Panc1 (cell line): ENCODE measurements at regions not wholly inside any gene's neighbourhood (a gene's known extent, or its start where the extent isn't known, plus 50 kb on each side); places are given as distances from the start of the nearest gene placed in this dataset.

Experiments used
- ATAC-seq: fragments of 200-7000 bp; cut with Tn5 transposase; 2 replicates; pipeline ENCODE4 v1.9.1; 2020; ENCODE audit warnings: mild to moderate bottlenecking, moderate library complexity
- BruUV-seq: library from RNA; stranded (reverse); fragments of 400-500 nt; replicated peaks from 2 replicates; lab custom pipeline; 2021; lab: Mats Ljungman, UMichigan
- CTCF ChIA-PET: fragments of 300-600 bp; sonication (Branson Sonifier 250); formaldehyde crosslinking; loops from one replicate; lab custom pipeline; 2022; ENCODE audit warnings: antibody characterized with exemption; lab: Charles Lee
- POLR2A ChIA-PET: fragments of 300-600 bp; sonication (Branson Sonifier 250); formaldehyde crosslinking; loops from one replicate; lab custom pipeline; 2022; ENCODE audit warnings: antibody characterized with exemption; lab: Charles Lee
- DNase-seq: peaks from one replicate; pipeline ENCODE4 v3.0.0-alpha.2; 2010; ENCODE audit warnings: low read depth, low spot score
- H3K27ac ChIP-seq: 2 replicates; pipeline ENCODE4 v1.5.1; 2011; ENCODE audit warnings: mild to moderate bottlenecking, low read length, inconsistent platforms
- H3K27me3 ChIP-seq: fragments of 200-500 bp; sonication (Bioruptor generic); 2 replicates; pipeline ENCODE4 v1.6.0; 2014; ENCODE audit warnings: low read length, inconsistent platforms; ENCODE audit not compliant: control insufficient read depth, insufficient read depth
- H3K36me3 ChIP-seq: fragments of 200-500 bp; sonication (Bioruptor generic); 2 replicates; pipeline ENCODE4 v1.5.1; 2014; ENCODE audit warnings: inconsistent platforms, mild to moderate bottlenecking, low read length, moderate library complexity; ENCODE audit not compliant: control insufficient read depth, insufficient read depth
- H3K4me1 ChIP-seq: 2 replicates; pipeline ENCODE4 v1.5.1; 2011; ENCODE audit warnings: inconsistent platforms, mild to moderate bottlenecking, low read length, moderate library complexity; ENCODE audit not compliant: control insufficient read depth, insufficient read depth
- H3K4me3 ChIP-seq, 2 experiments: 2 replicates each; pipeline ENCODE4 v1.5.1; 2011 to 2012; ENCODE audit warnings: low read depth in 2 of 2, low read length in 2 of 2, mild to moderate bottlenecking in 2 of 2, inconsistent platforms in 1 of 2, moderate library complexity in 1 of 2
- H3K9me3 ChIP-seq: fragments of 200-500 bp; sonication (Bioruptor generic); 2 replicates; pipeline ENCODE4 v1.5.1; 2014; ENCODE audit warnings: low read depth, mild to moderate bottlenecking, inconsistent platforms, low read length, moderate library complexity; ENCODE audit not compliant: control insufficient read depth, insufficient read depth
- CTCF ChIP-seq: fragments of 450-650 bp; IDR thresholded peaks from 2 replicates; pipeline ENCODE4 v1.5.1; 2017; ENCODE audit warnings: mild to moderate bottlenecking
- POLR2AphosphoS5 ChIP-seq: IDR thresholded peaks from 2 replicates; pipeline ENCODE4 v1.6.1; 2012; ENCODE audit warnings: mild to moderate bottlenecking, low read depth, low read length, moderate library complexity
- REST ChIP-seq, 2 experiments: IDR thresholded peaks; 2 replicates each; pipeline ENCODE4 v1.6.1; 2011 to 2012; ENCODE audit warnings: low read depth in 2 of 2, control low read depth in 1 of 2, low read length in 1 of 2, mild to moderate bottlenecking in 1 of 2, moderate library complexity in 1 of 2; ENCODE audit not compliant: insufficient read depth in 1 of 2
- SIN3A ChIP-seq: IDR thresholded peaks from 2 replicates; pipeline ENCODE4 v1.6.1; 2012; ENCODE audit warnings: low read depth, mild to moderate bottlenecking, low read length, moderate library complexity, borderline replicate concordance; ENCODE audit not compliant: insufficient read depth
- TCF7L2 ChIP-seq: IDR thresholded peaks from 2 replicates; pipeline ENCODE4 v1.6.1; 2011; ENCODE audit warnings: mild to moderate bottlenecking, low read depth, low read length, inconsistent platforms
- in situ Hi-C: cut with HindIII; loops from 2 replicates; pipeline ENCODE4 v1.10.0; 2016; ENCODE audit warnings: low sequenced_read_pairs, low pct_unique_long_range_greater_than_20kb
- intact Hi-C: fragments of 100-400 bp; cut with micrococcal nuclease; formaldehyde crosslinking; loops from one replicate; pipeline ENCODE4 v1.10.0; 2022; ENCODE audit not compliant: unreplicated experiment

GRCh38 chr7:130974794-130975193 lies 240.8 kb upstream of the KLF14 start:
- no TSS peak for BruUV-seq
- POLR2A ChIA-PET: no interaction called here

GRCh38 chr7:130975731-130976130 lies 241.7 kb upstream of the KLF14 start:
- CTCF ChIA-PET: interaction anchor here (0.6 to 1.5 kb wide), 2 partner anchors 65 to 103 kb away, joined by 4 to 9 read pairs; no protein-coding TSS in a partner anchor

More at GRCh38 chr7:130974794-130975193, 240.8 kb upstream of the KLF14 start:
- no peak for TF ChIP-seq POLR2AphosphoS5
- no peak for TF ChIP-seq SIN3A
- TF ChIP-seq TCF7L2: no peak
- no peak for TF ChIP-seq REST (IDR thresholded peaks at IDR 0.05; ENCODE audit: insufficient read depth in 1 of 2, low read depth in 2 of 2, low read length in 1 of 2)
- TF ChIP-seq CTCF: no peak
- CTCF ChIA-PET: no interaction called here
- in situ Hi-C loops: no loop called here
- Histone ChIP-seq H3K4me1 (peaks cover 9% of the 10 kb centered on the region), H3K9me3 (no peaks in the 10 kb centered on the region), H3K27ac (no peak overlapping the region), H3K4me3 (no peak overlapping the region), H3K36me3 (no peaks in the 10 kb centered on the region), H3K27me3 (no peaks in the 10 kb centered on the region)
- ATAC-seq (no peak), DNase-seq (no peak)
- intact Hi-C loops: no loop called here

More at GRCh38 chr7:130975731-130976130, 241.7 kb upstream of the KLF14 start:
- POLR2A ChIA-PET: no interaction called here
- Histone ChIP-seq H3K27ac (no peak overlapping the region), H3K36me3 (no peaks in the 10 kb centered on the region), H3K27me3 (no peaks in the 10 kb centered on the region), H3K4me1 (peaks cover 5% of the 10 kb centered on the region), H3K4me3 (no peak overlapping the region), H3K9me3 (no peaks in the 10 kb centered on the region)
- in situ Hi-C loops: no loop called here
- no TSS peak for BruUV-seq
- intact Hi-C loops: no loop called here
- no peak for DNase-seq
- TF ChIP-seq POLR2AphosphoS5: no peak
- no peak for TF ChIP-seq SIN3A
- no peak for TF ChIP-seq TCF7L2
- TF ChIP-seq CTCF: no peak
- TF ChIP-seq REST (IDR thresholded peaks at IDR 0.05; ENCODE audit: insufficient read depth in 1 of 2, low read depth in 2 of 2, low read length in 1 of 2): no peak
- no peak for ATAC-seq
